HepG2 (cell line): ENCODE measurements at regions not wholly inside any gene's neighbourhood (a gene's known extent, or its start where the extent isn't known, plus 50 kb on each side); places are given as distances from the start of the nearest gene placed in this dataset.

Experiments used
- CTCF ChIP-seq: sonication (generic); formaldehyde crosslinking; IDR thresholded peaks from 2 replicates; pipeline ENCODE4 v1.5.0; 2020; ENCODE audit warnings: mild to moderate bottlenecking, missing genetic modification reagents, moderate library complexity
- ZNF879 ChIP-seq: sonication (generic); formaldehyde crosslinking; IDR thresholded peaks from 2 replicates; pipeline ENCODE4 v1.8.1; 2023; ENCODE audit warnings: missing genetic modification reagents

- TF ChIP-seq ZNF879 (CRISPR knock-in tag): no peak
- no peak for TF ChIP-seq CTCF (CRISPR knock-in tag)
Measured at GRCh38 chr1:187876775-187877174, 1048.0 kb downstream of the PLA2G4A start.
